AG09319 (cell line): ENCODE measurements at regions not wholly inside any gene's neighbourhood (a gene's known extent, or its start where the extent isn't known, plus 50 kb on each side); places are given as distances from the start of the nearest gene placed in this dataset.
"Not testable (repeated sequence)": the region's sequence is repeated elsewhere in the genome, so short reads cannot be mapped to it uniquely, and the experiment has no call there.

Source experiments
- DNase-seq: peaks from one replicate; pipeline ENCODE4 v3.0.0-alpha.2; 2010; ENCODE audit warnings: low read depth; ENCODE audit errors: extremely low read depth
- CTCF ChIP-seq: IDR thresholded peaks from 2 replicates; pipeline ENCODE4 v1.5.1; 2011; ENCODE audit warnings: low read depth, mild to moderate bottlenecking, inconsistent platforms, low read length, moderate library complexity

- no peak for DNase-seq
- TF ChIP-seq CTCF: no peak
These were observed 473.3 kb upstream of the PLXNA2 start for GRCh38 chr1:208717525-208717924.

DNA sequence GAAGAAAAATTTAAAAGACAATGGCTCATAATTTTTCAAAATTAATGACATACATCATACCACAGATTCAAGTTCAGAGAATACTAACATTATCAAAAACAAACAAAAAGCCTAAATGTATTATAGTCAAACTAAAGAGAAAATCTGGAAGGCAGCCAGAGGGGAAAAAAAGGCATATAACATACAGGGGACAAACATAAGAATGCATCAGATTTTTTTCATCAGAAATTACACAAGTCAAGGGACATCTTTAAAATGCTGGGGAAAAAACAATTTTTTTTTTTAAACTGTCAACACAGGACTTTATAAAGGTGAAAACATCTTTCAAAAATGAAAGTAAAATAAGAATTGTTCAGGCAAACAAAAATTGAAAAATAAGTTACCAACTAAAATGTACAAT, 478.4 kb upstream of the PLXNA2 start:
- no peak for DNase-seq
- no peak for TF ChIP-seq CTCF

GRCh38 chr1:208724079-208724478, 479.9 kb upstream of the PLXNA2 start:
- no peak for DNase-seq
- TF ChIP-seq CTCF: no peak

DNA sequence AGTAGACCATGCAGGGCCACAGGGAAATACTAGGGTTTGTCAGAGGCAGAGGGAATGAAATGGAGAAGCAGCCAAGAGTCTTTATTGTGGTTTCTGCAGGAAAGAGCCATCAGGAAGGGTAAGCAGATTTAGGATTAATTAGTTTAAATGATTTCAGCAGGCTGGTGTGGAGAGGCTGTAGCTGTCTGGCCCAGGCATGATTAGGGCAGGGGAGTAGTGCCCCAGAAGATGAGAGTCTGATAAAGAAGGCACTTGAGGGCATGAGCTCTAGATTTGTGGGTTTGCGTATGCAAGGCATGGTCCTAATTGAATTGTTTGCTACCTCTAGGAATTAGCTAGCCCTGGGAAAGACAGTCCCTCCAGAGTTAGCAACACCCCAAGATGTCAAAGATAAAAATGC, 484.6 kb upstream of the PLXNA2 start:
- TF ChIP-seq CTCF: no peak
- DNase-seq: no peak

GRCh38 chr1:208731981-208732821, 488.0 kb upstream of the PLXNA2 start:
- TF ChIP-seq CTCF: no peak
- no peak for DNase-seq

GRCh38 chr1:208737161-208737560, 493.0 kb upstream of the PLXNA2 start:
- DNase-seq: no peak
- no peak for TF ChIP-seq CTCF

DNA sequence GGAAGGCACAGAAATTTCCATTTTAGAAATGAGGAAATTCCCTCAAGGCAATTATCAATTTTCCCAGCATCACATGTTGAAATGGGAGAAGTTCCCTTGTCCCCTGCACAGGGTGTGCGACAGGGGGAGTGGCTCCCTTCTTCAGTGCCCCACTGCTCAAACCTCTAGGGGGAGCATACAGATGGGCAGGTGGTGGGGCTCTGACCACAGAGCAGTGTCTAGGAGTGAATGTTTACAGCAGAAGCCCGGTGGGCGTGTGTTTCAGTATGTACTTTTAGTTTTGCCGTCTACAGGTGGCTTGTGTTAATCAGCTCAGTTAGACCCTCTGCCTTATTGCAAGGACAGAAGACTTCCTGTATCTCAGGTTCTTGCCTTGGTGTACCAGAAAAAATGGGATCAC, 493.7 kb upstream of the PLXNA2 start:
- TF ChIP-seq CTCF: no peak
- no peak for DNase-seq

DNA sequence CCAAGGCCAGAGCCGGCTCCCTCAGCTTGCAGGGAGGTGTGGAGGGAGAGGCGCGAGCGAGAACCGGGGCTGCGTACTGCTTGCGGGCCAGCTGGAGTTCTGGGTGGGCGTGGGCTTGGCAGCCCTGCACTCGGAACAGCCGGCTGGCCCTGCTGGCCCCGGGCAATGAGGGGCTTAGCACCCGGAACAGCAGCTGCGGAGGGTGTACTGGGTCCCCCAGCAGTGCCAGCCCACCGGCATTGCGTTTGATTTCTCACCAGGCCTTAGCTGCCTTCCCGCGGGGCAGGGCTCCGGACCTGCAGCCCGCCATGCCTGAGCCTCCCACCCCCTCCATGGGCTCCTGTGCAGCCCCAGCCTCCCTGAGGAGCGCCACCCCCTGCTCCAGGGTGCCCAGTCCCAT, 495.5 kb upstream of the PLXNA2 start:
- DNase-seq: not testable (repeated sequence)
